ENCODE measurements at regions not wholly inside any gene's neighbourhood (a gene's known extent, or its start where the extent isn't known, plus 50 kb on each side); places are given as distances from the start of the nearest gene placed in this dataset.

DNA sequence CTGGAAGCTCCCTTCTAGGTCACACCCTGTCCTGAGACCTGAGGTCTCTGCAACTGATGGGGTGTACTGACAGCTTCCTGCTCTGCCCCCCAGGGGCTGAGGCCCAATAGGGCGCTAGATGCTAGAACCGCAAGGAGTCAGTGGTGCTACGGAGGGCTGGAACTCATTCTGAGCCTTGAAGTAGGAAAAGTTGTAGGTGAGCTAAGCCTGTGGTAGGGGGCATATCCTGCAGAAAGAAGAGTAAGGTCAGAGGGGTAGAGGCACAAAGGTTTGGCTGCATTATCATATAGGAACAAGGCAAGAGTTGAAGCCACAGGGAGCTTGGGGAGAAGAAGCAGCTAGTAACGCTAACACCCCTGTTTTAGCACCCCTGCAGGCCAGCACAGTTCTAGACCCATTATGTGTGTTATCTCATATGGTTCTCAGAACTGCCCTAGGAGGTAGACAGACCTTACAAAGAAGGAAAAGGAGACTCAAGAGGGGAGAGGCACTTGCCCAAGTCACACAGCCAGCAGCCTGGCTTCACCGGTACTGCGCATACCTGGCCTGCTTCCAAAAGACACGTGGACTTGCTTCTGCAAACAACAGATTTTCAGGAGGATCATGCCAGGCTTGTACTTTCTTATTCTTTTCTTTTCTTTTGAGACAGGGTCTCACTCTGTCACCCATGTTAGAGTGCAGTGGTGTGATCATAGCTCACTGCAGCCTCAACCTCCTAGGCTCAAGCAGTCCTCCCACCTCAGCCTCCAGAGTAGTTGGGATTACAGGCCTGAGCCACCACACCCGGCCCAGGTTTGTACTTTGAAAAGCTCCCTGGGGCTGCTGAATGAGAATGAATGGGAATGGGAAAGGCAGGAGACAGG is 156.1 kb downstream of the MRPL14 start:
- Histone ChIP-seq H3K36me3 (ENCODE audit: insufficient read depth, low read depth, low read length) (no peaks in the 10 kb centered on the region), H3K4me3 (ENCODE audit: low read length) (no peak overlapping the region), H3K9me3 (ENCODE audit: insufficient read depth, low read depth, low read length) (no peaks in the 10 kb centered on the region), H3K4me1 (ENCODE audit: insufficient read depth, low read length) (peaks cover 9% of the 10 kb centered on the region; the same call in 1 of the 2 replicates), H3K9ac (ENCODE audit: low read depth, low read length) (no peak overlapping the region), H3K27me3 (ENCODE audit: insufficient read depth, low read length) (no peaks in the 10 kb centered on the region), H3K27ac (ENCODE audit: low read length) (no peak overlapping the region)

DNA sequence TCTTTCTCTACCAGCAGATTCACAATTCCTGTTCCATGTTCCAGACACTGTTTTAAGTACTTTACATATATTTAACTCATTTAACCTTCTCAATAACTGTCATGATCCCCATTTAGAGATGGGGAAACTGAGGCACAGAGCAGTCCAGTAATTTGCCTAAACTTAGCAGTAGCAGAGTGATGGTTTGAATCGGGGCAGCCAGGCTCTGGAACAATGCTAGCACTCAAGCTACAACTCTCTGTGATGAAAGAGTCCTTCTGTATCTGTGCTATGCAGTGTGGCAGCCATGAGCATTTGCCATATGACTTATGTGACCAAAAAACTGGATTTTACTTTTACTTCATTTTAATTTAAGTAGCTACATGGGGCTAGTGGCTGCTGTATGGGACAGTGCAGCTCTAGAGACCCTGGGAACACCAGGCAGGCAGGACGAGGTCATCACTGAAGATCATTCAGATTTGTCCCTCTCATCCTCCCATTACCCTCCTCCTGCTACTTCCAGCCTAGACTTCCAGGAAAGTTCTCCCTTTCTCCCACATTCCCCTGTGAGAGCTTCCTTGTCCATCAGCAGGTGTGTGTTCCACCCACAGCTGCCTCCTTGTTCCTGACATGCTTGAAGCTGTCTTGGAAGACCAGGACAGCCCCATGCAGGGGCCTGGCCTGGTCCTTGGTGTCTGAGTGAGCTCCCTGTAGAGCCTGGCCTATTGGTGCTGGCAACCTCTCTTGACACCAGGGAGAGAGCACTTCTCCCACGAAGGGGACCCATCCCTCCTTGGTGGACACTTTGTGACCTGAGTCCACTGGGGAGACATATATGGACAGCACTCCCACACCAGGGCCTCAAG is 157.0 kb downstream of the MRPL14 start:
- H3K27me3 ChIP-seq (ENCODE audit: insufficient read depth, low read length): no peaks in the 10 kb centered on the region
- no peak overlapping the region for H3K27ac ChIP-seq (ENCODE audit: low read length)
- H3K4me1 ChIP-seq (ENCODE audit: insufficient read depth, low read length): peaks cover 14% of the 10 kb centered on the region; the same call in 1 of the 2 replicates
- no peaks in the 10 kb centered on the region for H3K36me3 ChIP-seq (ENCODE audit: insufficient read depth, low read depth, low read length)
- no peak overlapping the region for H3K9ac ChIP-seq (ENCODE audit: low read depth, low read length)
- no peaks in the 10 kb centered on the region for H3K9me3 ChIP-seq (ENCODE audit: insufficient read depth, low read depth, low read length)
- H3K4me3 ChIP-seq (ENCODE audit: low read length): no peak overlapping the region

DNA sequence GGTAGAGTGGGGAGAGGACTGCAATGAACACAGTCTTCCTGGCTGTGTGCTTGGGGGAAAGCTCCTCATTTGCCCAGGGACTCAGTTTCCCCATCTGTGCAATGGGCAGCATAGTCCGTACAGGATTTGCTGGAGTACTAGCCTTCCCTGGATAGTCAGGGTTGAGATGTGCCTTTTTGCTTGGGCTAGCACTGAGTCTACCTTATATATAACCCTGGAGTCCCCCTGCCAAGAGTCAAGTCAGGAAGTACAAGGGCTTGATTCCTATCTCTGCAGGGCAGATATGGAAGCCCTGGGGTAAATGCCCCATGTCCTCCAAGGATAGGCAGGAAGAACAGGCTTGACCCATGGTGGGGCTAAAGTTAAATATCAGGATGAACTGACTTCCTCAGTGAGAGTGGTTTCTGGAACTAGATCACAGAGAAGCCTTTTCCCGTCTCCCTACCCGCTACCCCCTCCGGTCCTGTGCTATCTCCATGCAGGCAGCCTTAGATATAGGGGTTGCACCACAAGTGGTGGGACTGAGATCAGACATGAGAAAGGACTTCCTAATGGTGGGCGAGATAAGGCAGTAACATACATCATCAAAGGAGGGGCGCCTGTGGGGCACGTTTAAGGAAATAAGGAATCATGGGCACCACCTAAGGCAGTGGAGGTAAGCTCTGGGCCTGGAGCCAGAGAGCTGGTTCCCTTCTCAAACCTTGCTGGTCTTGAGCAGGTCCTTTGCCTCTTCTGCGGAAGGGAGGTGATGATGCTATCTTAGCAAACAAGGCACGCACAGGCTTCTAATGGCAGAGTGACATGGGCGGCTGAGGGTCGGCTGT is 157.9 kb downstream of the MRPL14 start:
- no peak overlapping the region for H3K9ac ChIP-seq (ENCODE audit: low read depth, low read length)
- H3K4me3 ChIP-seq (ENCODE audit: low read length): no peak overlapping the region
- H3K9me3 ChIP-seq (ENCODE audit: insufficient read depth, low read depth, low read length): no peaks in the 10 kb centered on the region
- no peak overlapping the region for H3K27ac ChIP-seq (ENCODE audit: low read length)
- peaks cover 14% of the 10 kb centered on the region; the same call in 1 of the 2 replicates for H3K4me1 ChIP-seq (ENCODE audit: insufficient read depth, low read length)
- no peaks in the 10 kb centered on the region for H3K27me3 ChIP-seq (ENCODE audit: insufficient read depth, low read length)
- H3K36me3 ChIP-seq (ENCODE audit: insufficient read depth, low read depth, low read length): no peaks in the 10 kb centered on the region

DNA sequence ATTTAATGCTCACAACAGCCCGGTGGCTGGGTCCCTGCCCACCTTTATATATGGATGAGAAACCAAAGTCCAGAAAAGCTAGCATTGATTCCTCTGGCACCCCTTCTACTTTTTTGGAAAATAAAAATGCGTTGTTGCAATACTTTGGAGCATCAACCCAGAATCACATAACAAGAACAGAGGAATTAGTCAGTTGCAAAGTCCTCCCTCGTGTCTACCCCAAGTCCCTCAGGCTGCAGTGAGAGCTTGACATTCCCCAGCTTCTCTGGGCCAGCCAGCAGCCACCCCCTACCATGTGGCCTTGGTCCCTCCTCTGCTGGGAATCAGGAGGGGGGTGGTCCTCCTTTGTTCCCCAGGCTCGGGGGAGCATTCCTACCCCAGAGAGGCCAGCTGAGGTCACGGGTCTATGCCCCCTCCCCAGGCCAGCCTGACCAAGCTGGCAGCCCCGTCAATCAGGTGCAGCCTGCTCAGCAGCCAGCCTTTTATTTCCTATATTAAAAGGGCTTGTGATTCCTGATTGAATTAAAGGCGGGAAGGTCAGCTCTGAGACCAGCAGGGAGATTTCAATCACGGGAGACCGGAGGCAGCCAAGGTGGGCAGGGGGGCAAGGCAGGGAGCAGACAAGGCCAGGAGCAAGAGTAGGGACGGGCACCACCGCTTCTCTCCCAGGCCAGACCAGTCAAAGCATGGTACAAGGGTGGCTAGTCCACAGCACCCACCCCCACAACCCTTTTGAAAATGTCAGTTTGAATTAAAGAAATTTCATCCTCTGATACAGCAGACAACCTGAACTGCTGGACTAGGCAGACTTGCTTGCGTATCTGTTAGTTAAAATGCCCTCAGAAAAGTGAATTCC is 158.9 kb downstream of the MRPL14 start:
- H3K9ac ChIP-seq (ENCODE audit: low read depth, low read length): no peak overlapping the region
- no peaks in the 10 kb centered on the region for H3K27me3 ChIP-seq (ENCODE audit: insufficient read depth, low read length)
- no peak overlapping the region for H3K4me3 ChIP-seq (ENCODE audit: low read length)
- peaks cover 14% of the 10 kb centered on the region; the same call in 1 of the 2 replicates for H3K4me1 ChIP-seq (ENCODE audit: insufficient read depth, low read length)
- no peaks in the 10 kb centered on the region for H3K36me3 ChIP-seq (ENCODE audit: insufficient read depth, low read depth, low read length)
- no peak overlapping the region for H3K27ac ChIP-seq (ENCODE audit: low read length)
- no peaks in the 10 kb centered on the region for H3K9me3 ChIP-seq (ENCODE audit: insufficient read depth, low read depth, low read length)

DNA sequence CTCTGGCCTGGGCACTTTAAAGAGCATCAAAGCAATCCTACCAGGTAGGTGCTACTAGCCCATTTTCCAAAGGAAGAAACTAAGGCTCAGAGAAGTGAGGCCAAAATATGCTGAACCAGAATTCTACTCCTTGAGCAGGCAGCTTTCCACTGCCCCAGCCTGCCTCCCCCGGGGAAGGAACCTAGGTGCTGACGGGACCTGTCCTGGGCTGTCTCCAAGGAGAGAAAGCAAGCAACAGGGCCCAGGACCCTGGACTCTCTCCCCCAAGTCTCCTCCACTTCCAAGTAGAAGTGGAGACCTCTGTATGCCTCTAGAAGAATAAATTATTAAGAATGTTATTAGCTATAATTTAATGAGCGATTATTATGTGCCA is 159.5 kb downstream of the MRPL14 start:
- H3K4me1 ChIP-seq (ENCODE audit: insufficient read depth, low read length): peaks cover 14% of the 10 kb centered on the region; the same call in 1 of the 2 replicates
- no peak overlapping the region for H3K27ac ChIP-seq (ENCODE audit: low read length)
- H3K9ac ChIP-seq (ENCODE audit: low read depth, low read length): no peak overlapping the region
- no peak overlapping the region for H3K4me3 ChIP-seq (ENCODE audit: low read length)
- H3K9me3 ChIP-seq (ENCODE audit: insufficient read depth, low read depth, low read length): no peaks in the 10 kb centered on the region
- H3K27me3 ChIP-seq (ENCODE audit: insufficient read depth, low read length): no peaks in the 10 kb centered on the region
- H3K36me3 ChIP-seq (ENCODE audit: insufficient read depth, low read depth, low read length): no peaks in the 10 kb centered on the region

DNA sequence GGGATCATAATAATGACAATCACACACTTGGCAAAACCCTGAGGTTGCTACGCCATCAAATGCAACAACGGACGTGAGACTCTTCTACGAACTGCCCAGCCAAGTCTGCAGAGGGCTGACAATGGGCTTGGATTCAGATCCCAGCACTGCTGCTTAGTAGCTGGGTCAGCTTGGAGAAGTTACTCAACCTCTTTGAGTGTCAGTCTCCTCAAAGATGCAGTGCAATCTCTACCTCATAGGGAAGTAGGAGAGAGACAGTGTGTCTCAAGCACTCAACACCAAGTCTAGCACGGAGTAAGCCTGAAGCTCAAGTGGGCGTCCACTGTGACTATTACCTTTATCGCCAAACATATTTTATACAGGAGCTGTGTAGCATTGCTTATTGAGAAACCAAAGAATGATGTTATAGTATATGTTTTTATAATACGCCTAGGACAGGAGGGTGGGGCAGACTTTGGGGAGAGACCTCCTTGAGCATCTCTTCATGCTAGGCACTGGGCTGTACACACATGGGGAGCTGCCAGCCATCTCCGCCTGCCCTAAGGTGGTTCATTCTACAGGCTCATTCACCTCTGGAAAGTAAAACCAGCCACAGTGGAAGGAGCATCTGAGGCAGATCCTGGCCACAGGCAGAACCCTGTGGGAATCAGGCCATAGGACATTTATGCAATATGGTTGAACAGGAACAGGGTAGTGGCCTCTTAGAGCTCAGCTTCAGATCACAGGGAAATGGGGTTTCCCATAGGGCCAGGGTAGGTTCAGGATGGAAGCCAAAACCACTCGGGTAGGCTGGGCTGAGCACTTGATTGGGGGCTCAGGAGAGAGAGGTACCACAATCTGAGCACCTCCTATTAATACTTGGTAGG is 160.2 kb downstream of the MRPL14 start:
- Histone ChIP-seq H3K9ac (ENCODE audit: low read depth, low read length) (no peak overlapping the region; the same call in 1 of the 2 replicates), H3K27ac (ENCODE audit: low read length) (no peak overlapping the region), H3K27me3 (ENCODE audit: insufficient read depth, low read length) (no peaks in the 10 kb centered on the region), H3K9me3 (ENCODE audit: insufficient read depth, low read depth, low read length) (no peaks in the 10 kb centered on the region), H3K4me3 (ENCODE audit: low read length) (no peak overlapping the region), H3K4me1 (ENCODE audit: insufficient read depth, low read length) (peaks cover 14% of the 10 kb centered on the region; the same call in 1 of the 2 replicates), H3K36me3 (ENCODE audit: insufficient read depth, low read depth, low read length) (no peaks in the 10 kb centered on the region)

DNA sequence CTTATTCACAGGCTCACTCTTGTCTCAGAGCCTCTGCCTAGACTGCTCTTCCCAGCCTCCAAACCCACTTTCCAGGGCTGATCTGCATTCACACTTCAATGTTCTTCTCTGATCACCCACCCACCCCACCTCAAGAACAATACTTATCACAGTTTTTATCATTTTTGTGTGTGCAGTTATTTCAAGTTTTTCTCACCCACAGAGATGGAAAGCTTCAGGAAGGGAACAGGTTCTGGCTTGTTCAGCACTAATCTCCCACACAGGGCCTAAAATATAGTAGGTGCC is 160.9 kb downstream of the MRPL14 start:
- H3K9ac ChIP-seq (ENCODE audit: low read depth, low read length): no peak overlapping the region
- no peaks in the 10 kb centered on the region for H3K36me3 ChIP-seq (ENCODE audit: insufficient read depth, low read depth, low read length)
- no peaks in the 10 kb centered on the region for H3K27me3 ChIP-seq (ENCODE audit: insufficient read depth, low read length)
- H3K9me3 ChIP-seq (ENCODE audit: insufficient read depth, low read depth, low read length): no peaks in the 10 kb centered on the region
- no peak overlapping the region for H3K4me3 ChIP-seq (ENCODE audit: low read length)
- peaks cover 14% of the 10 kb centered on the region; the same call in 1 of the 2 replicates for H3K4me1 ChIP-seq (ENCODE audit: insufficient read depth, low read length)
- H3K27ac ChIP-seq (ENCODE audit: low read length): no peak overlapping the region

DNA sequence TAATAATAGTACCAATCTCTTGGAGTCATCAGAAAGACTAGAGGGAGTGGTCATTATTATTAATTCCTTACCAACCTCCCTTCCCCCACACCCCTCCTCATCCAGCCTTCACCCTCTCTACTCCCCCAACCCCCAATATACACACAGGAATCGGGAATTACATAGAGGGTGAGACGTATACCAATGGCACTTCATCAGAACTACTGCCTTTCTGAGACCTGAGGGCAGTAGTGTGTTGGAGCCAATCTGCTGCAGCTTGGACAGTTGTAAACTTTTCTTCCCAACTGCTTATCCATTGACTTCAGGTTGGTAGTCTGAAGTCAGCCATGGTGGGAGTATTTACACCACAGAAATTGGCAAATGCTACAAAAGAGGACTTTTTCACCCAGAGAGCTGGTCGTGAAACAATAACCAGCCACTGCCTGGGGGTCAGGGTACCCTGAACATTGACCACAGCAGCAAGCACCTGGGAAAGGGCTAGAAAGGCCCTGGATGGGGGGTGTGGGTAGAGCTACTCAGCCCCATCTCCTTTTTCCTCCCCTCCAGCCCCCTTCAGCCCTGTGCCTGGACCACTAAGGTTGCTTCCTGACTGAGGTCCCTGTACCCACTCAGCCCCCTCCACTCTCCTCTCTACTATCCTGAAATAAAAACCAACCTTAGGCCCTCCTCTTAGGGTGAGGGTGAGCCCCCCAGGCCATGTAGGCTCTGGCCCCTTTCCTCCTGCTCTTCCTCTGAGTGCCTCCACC is 161.5 kb downstream of the MRPL14 start:
- no peaks in the 10 kb centered on the region for H3K9me3 ChIP-seq (ENCODE audit: insufficient read depth, low read depth, low read length)
- no peak overlapping the region for H3K9ac ChIP-seq (ENCODE audit: low read depth, low read length)
- peaks cover 14% of the 10 kb centered on the region; the same call in 1 of the 2 replicates for H3K4me1 ChIP-seq (ENCODE audit: insufficient read depth, low read length)
- H3K36me3 ChIP-seq (ENCODE audit: insufficient read depth, low read depth, low read length): no peaks in the 10 kb centered on the region
- H3K27me3 ChIP-seq (ENCODE audit: insufficient read depth, low read length): no peaks in the 10 kb centered on the region
- no peak overlapping the region for H3K27ac ChIP-seq (ENCODE audit: low read length)
- no peak overlapping the region for H3K4me3 ChIP-seq (ENCODE audit: low read length)

DNA sequence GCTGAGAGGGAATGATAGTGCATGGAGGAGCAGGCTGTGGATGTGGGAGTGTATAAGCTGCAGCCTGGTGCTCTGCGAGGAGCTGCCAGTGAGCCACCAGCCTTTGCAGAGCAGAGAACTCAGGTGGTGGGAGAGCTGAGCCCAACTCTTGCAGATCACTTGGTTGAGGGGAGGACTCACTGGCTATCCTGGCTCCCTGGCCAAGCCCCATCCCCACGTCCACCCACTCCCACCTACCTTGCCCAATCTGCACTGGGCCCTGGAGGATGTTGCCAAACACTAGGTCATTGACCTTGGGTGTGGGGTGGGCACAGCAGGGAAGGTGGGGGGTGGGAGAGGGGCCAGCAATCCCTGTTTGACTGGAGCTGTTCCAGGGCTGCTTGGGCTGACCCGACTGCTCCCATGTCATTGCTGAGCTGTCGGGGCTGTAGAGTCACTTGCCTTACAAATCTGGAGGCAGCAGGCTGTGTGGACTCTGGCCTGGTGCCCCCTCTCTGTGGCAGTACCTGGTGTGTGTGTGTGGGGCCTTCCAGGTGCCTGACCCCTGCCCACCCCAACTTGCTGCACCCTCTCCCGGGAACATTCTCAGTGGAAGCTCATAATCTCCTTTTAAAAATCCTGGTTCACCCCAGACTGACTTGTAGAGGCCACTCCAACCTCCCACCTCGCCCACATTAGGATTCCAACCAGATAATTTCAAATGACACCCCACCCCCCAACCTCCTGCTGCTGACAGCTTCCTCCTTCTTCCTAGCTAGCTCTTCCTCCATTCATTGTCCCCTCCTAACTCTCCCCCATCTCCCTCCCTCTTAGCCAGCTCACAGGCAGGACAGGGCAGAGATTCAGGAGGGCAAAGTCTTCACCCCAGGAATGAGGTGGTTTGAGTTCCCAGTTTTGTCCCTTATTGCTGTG is 162.3 kb downstream of the MRPL14 start:
- H3K4me3 ChIP-seq (ENCODE audit: low read length): no peak overlapping the region
- H3K9me3 ChIP-seq (ENCODE audit: insufficient read depth, low read depth, low read length): no peaks in the 10 kb centered on the region
- no peak overlapping the region for H3K9ac ChIP-seq (ENCODE audit: low read depth, low read length)
- H3K4me1 ChIP-seq (ENCODE audit: insufficient read depth, low read length): peaks cover 14% of the 10 kb centered on the region; the same call in 1 of the 2 replicates
- H3K27ac ChIP-seq (ENCODE audit: low read length): no peak overlapping the region
- H3K36me3 ChIP-seq (ENCODE audit: insufficient read depth, low read depth, low read length): no peaks in the 10 kb centered on the region
- no peaks in the 10 kb centered on the region for H3K27me3 ChIP-seq (ENCODE audit: insufficient read depth, low read length)

All from iPS-20b (cell line).